CD8-positive, alpha-beta memory T cell (primary cell): ENCODE measurements at regions not wholly inside any gene's neighbourhood (a gene's known extent, or its start where the extent isn't known, plus 50 kb on each side); places are given as distances from the start of the nearest gene placed in this dataset.

Experiments used
- CTCF ChIA-PET: fragments of 350-600 bp; sonication (Branson Sonifier 250); formaldehyde crosslinking; loops from one replicate; lab custom pipeline; 2021; ENCODE audit warnings: antibody characterized with exemption; lab: Charles Lee
- POLR2A ChIA-PET: fragments of 350-600 bp; sonication (Branson Sonifier 250); formaldehyde crosslinking; loops from one replicate; lab custom pipeline; 2021; ENCODE audit warnings: antibody characterized with exemption; lab: Charles Lee
- DNase-seq, 5 donors: peaks; one replicate each; pipeline versions ENCODE4 v3.0.0 to v3.0.0-alpha.2; 2020 to 2022; ENCODE audit warnings: mixed read lengths in 1 of 5
- H3K27ac ChIP-seq: one replicate; pipeline ENCODE4 v1.7.0; 2013; ENCODE audit warnings: low read depth, mild to moderate bottlenecking, low read length, moderate library complexity
- H3K27me3 ChIP-seq: 2 replicates; pipeline ENCODE4 v1.7.0; 2013; ENCODE audit warnings: low read length, mild to moderate bottlenecking; ENCODE audit not compliant: insufficient read depth, poor library complexity, severe bottlenecking
- H3K36me3 ChIP-seq: 2 replicates; pipeline ENCODE4 v1.7.0; 2013; ENCODE audit warnings: mild to moderate bottlenecking, low read length, moderate library complexity; ENCODE audit not compliant: insufficient read depth
- H3K4me1 ChIP-seq: 2 replicates; pipeline ENCODE4 v1.7.0; 2013; ENCODE audit warnings: mild to moderate bottlenecking, low read length, moderate library complexity; ENCODE audit not compliant: insufficient read depth
- H3K4me3 ChIP-seq: 2 replicates; pipeline ENCODE4 v1.7.0; 2013; ENCODE audit warnings: mild to moderate bottlenecking, low read length
- H3K9me3 ChIP-seq: 2 replicates; pipeline ENCODE4 v1.7.0; 2013; ENCODE audit warnings: mild to moderate bottlenecking, low read length
- H3K27ac Mint-ChIP-seq, 8 donors: one replicate each; pipeline ENCODE4 v1.8.0; 2020 to 2021; ENCODE audit warnings: mixed read lengths in 8 of 8, mild to moderate bottlenecking in 6 of 8, inconsistent platforms in 3 of 8, moderate library complexity in 3 of 8
- H3K27me3 Mint-ChIP-seq, 2 donors: one replicate each; pipeline ENCODE4 v1.8.0; 2020 to 2021; ENCODE audit warnings: mixed read lengths in 2 of 2, mild to moderate bottlenecking in 1 of 2, moderate library complexity in 1 of 2
- H3K36me3 Mint-ChIP-seq, 3 donors: one replicate each; pipeline ENCODE4 v1.8.0; 2020 to 2021; ENCODE audit warnings: mixed read lengths in 3 of 3, inconsistent platforms in 1 of 3, mild to moderate bottlenecking in 1 of 3
- H3K4me1 Mint-ChIP-seq, 3 donors: one replicate each; pipeline ENCODE4 v1.8.0; 2020 to 2021; ENCODE audit warnings: mixed read lengths in 3 of 3, inconsistent platforms in 1 of 3, mild to moderate bottlenecking in 1 of 3
- H3K4me3 Mint-ChIP-seq, 7 donors: one replicate each; pipeline ENCODE4 v1.8.0; 2020 to 2021; ENCODE audit warnings: mixed read lengths in 7 of 7, mild to moderate bottlenecking in 6 of 7, moderate library complexity in 4 of 7, inconsistent platforms in 2 of 7
- H3K9me3 Mint-ChIP-seq, 5 donors: one replicate each; pipeline ENCODE4 v1.8.0; 2020 to 2022; ENCODE audit warnings: mixed read lengths in 5 of 5, mild to moderate bottlenecking in 3 of 5, moderate library complexity in 2 of 5, inconsistent platforms in 1 of 5

- H3K27ac ChIP-seq = no peak overlapping the region
- no peaks in the 10 kb centered on the region for H3K36me3 Mint-ChIP-seq
- POLR2A ChIA-PET = no interaction called here
- peaks cover 0 to 9% (median 4%) of the 10 kb centered on the region in 5 donors for H3K9me3 Mint-ChIP-seq
- H3K4me1 ChIP-seq = no peaks in the 10 kb centered on the region
- H3K4me3 Mint-ChIP-seq = no peak overlapping the region
- no peak for DNase-seq
- no peaks in the 10 kb centered on the region for H3K27me3 Mint-ChIP-seq
- no peaks in the 10 kb centered on the region for H3K27me3 ChIP-seq
- no peaks in the 10 kb centered on the region for H3K9me3 ChIP-seq
- CTCF ChIA-PET = no interaction called here
- H3K36me3 ChIP-seq = no peaks in the 10 kb centered on the region
- H3K4me1 Mint-ChIP-seq = no peaks in the 10 kb centered on the region
- no peak overlapping the region for H3K27ac Mint-ChIP-seq
- H3K4me3 ChIP-seq = no peak overlapping the region
These were observed 451.6 kb downstream of the TRHDE start for GRCh38 chr12:72723732-72724131.

GRCh38 chr12:72729451-72730010 is 457.4 kb downstream of the TRHDE start:
- ChIA-PET CTCF (no interaction called here), POLR2A (no interaction called here)
- Histone ChIP-seq H3K9me3 (no peaks in the 10 kb centered on the region), H3K36me3 (no peaks in the 10 kb centered on the region), H3K4me1 (no peaks in the 10 kb centered on the region), H3K27me3 (no peaks in the 10 kb centered on the region), H3K4me3 (no peak overlapping the region), H3K27ac (no peak overlapping the region)
- DNase-seq = no peak
- Mint-ChIP-seq H3K9me3 (peaks cover 0 to 17% (median 3%) of the 10 kb centered on the region in 5 donors), H3K27me3 (no peaks in the 10 kb centered on the region), H3K27ac (no peak overlapping the region), H3K4me3 (no peak overlapping the region), H3K36me3 (no peaks in the 10 kb centered on the region), H3K4me1 (no peaks in the 10 kb centered on the region)

DNA sequence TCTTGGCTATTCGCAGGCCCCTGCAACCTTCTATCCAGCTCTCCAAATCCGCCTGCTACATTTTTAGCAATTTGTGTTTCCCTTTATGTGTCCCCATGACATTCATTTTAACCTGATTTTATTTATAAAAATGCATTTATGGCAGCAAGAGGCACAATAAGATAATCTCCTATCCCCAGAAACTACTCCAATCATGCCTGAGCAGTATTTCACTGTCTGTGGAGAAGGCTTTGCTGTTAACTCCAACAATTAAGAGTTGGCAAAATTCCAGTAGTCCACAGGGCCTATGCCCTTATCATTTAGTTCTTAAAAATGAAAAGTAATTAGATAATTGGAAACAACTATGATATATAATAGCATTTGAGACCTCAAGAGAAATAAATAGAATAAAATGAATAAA is 462.4 kb downstream of the TRHDE start:
- ChIA-PET POLR2A (no interaction called here), CTCF (no interaction called here)
- no peaks in the 10 kb centered on the region for H3K36me3 ChIP-seq
- no peak overlapping the region for H3K4me3 ChIP-seq
- Mint-ChIP-seq H3K27ac (no peak overlapping the region), H3K4me3 (no peak overlapping the region), H3K9me3 (peaks cover 0 to 9% (median 3%) of the 10 kb centered on the region in 5 donors), H3K4me1 (no peaks in the 10 kb centered on the region), H3K36me3 (no peaks in the 10 kb centered on the region), H3K27me3 (no peaks in the 10 kb centered on the region)
- DNase-seq = no peak
- H3K9me3 ChIP-seq = no peaks in the 10 kb centered on the region
- no peak overlapping the region for H3K27ac ChIP-seq
- no peaks in the 10 kb centered on the region for H3K27me3 ChIP-seq
- no peaks in the 10 kb centered on the region for H3K4me1 ChIP-seq

DNA sequence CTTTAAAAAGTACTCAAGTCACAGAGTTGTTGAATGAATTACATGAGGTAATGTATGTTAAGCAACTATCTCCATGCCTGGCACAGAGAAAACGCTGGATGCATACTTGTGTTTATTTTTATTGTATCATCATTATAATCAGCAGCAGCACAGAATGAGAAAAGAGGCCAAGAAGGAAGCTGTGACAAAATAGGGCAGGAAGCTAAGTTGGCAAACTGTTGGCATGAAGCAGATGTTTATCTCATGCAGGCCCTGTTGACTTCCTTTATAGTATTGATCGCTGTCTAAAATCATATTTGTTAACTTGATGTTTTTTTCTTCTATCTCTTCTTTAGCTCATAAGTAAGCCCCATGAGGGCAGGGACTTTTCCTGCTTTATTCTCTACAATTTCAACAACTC is 466.6 kb downstream of the TRHDE start:
- Mint-ChIP-seq H3K36me3 (no peaks in the 10 kb centered on the region), H3K27ac (no peak overlapping the region), H3K9me3 (peaks cover 6 to 17% (median 16%) of the 10 kb centered on the region in 5 donors), H3K4me1 (no peaks in the 10 kb centered on the region), H3K27me3 (no peaks in the 10 kb centered on the region), H3K4me3 (no peak overlapping the region)
- ChIA-PET CTCF (no interaction called here), POLR2A (no interaction called here)
- Histone ChIP-seq H3K4me1 (no peaks in the 10 kb centered on the region), H3K36me3 (no peaks in the 10 kb centered on the region), H3K9me3 (no peaks in the 10 kb centered on the region), H3K4me3 (no peak overlapping the region), H3K27ac (no peak overlapping the region), H3K27me3 (no peaks in the 10 kb centered on the region)
- DNase-seq = no peak

DNA sequence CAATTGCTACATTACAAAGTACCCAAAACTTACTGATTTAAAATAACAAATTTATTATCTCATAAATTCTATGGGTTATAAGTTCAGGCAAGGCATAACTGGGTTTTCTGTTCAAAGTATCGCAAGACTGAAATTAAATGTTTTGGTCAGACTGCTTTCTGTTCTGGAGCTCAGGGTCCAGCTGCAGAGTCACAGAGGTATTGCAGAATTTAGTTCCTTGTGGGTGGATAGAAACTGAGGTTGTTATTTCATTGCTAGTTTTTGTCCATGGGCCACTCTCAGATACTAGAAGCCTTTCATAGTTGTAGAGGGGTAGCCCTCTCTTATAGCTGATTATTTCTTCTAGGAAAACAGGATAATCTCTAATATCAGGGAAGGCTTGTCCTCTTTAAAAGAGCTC is 467.9 kb downstream of the TRHDE start:
- Mint-ChIP-seq H3K4me3 (no peak overlapping the region), H3K27ac (no peak overlapping the region), H3K27me3 (no peaks in the 10 kb centered on the region), H3K36me3 (no peaks in the 10 kb centered on the region), H3K4me1 (no peaks in the 10 kb centered on the region), H3K9me3 (peaks cover 7 to 20% (median 18%) of the 10 kb centered on the region in 5 donors)
- no peak for DNase-seq
- no peak overlapping the region for H3K4me3 ChIP-seq
- H3K36me3 ChIP-seq = no peaks in the 10 kb centered on the region
- CTCF ChIA-PET = no interaction called here
- H3K27ac ChIP-seq = no peak overlapping the region
- H3K27me3 ChIP-seq = no peaks in the 10 kb centered on the region
- H3K9me3 ChIP-seq = no peaks in the 10 kb centered on the region
- no peaks in the 10 kb centered on the region for H3K4me1 ChIP-seq
- POLR2A ChIA-PET = no interaction called here

DNA sequence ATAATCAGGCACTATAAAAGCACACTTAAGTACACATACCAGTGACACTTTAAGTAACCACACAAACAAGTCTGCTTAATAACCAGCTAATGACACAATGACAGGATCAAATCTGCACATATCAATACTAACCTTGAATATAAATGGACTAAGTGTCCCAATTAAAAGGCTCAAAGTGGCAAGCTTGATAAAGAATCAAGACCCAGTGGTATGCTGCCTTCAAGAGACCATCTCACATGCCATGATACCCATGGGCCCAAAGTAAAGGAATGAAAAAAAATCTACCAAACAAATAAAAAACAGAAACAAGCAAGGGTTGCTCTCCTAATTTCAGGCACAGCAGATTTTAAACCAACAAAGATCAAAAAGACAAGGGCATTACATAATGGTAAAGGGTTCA is 470.4 kb downstream of the TRHDE start:
- CTCF ChIA-PET = no interaction called here
- H3K27me3 ChIP-seq = no peaks in the 10 kb centered on the region

DNA sequence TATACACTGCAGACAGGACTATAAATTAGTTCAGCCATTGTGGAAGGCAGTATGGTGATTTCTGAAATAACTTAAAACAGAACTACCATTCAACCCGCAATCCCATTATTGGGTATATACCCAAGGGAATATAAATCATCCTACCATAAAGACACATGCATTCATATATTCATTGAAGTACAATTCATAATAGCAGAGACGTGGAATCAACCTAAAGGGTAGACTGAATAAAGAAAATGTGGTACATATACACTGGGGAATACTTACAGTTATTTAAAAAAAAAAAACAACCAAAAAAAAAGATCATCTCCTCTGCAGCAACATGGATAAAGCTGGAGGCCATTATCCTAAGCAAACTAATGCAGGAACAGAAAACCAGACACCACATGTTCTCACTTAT is 473.9 kb downstream of the TRHDE start:
- Mint-ChIP-seq H3K4me1 (no peaks in the 10 kb centered on the region), H3K27me3 (no peaks in the 10 kb centered on the region), H3K4me3 (no peak overlapping the region), H3K27ac (no peak overlapping the region), H3K36me3 (no peaks in the 10 kb centered on the region), H3K9me3 (peaks cover 4 to 28% (median 18%) of the 10 kb centered on the region in 5 donors)
- Histone ChIP-seq H3K27ac (no peak overlapping the region), H3K4me3 (no peak overlapping the region), H3K27me3 (no peaks in the 10 kb centered on the region), H3K4me1 (no peaks in the 10 kb centered on the region), H3K36me3 (no peaks in the 10 kb centered on the region), H3K9me3 (no peaks in the 10 kb centered on the region)
- ChIA-PET CTCF (no interaction called here), POLR2A (interaction anchor here (0.6 kb wide), 1 partner anchor 1446 kb away, joined by 3 read pairs; no protein-coding TSS in a partner anchor)
- DNase-seq = no peak

More for the DNA sequence above, 470.4 kb downstream of the TRHDE start:
- Mint-ChIP-seq H3K27ac (no peak overlapping the region), H3K27me3 (no peaks in the 10 kb centered on the region), H3K4me1 (no peaks in the 10 kb centered on the region), H3K4me3 (no peak overlapping the region), H3K9me3 (peaks cover 4 to 26% (median 18%) of the 10 kb centered on the region in 5 donors), H3K36me3 (no peaks in the 10 kb centered on the region)
- H3K4me3 ChIP-seq = no peak overlapping the region
- no peaks in the 10 kb centered on the region for H3K9me3 ChIP-seq
- no peaks in the 10 kb centered on the region for H3K36me3 ChIP-seq
- POLR2A ChIA-PET = no interaction called here
- H3K27ac ChIP-seq = no peak overlapping the region
- DNase-seq = no peak
- H3K4me1 ChIP-seq = no peaks in the 10 kb centered on the region

DNA sequence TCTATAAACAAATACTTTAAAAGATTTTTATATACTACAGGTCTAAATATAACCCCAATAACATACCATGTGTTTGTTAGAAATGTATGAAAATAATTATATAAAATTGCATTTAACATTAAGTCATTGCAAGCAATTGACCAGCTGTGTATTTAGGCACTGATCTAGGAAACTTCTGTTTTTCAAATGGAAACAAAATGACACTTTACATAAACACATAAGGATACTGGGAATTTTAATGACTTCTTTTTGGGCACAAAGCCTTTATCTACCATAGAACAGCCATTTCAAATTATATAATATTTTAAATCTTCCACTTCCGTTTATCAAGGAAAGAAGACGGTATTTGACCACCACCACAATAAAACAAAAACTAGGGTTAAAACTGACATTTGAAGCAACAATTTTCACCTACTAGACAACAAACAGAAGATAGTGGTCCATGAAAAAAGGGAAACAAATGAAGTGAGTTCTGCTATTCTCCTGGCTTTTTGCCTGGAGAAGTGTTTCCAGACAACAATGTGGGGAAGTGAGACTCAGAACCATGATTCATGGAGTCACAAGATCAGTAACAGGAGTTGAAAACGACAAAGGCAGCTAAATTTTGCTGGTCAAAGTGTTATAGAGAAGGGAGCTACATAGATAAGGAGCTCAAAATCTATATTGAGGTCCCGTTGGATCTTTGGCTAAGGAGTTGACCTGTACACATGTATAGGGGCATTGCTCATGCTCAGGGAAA is 475.1 kb downstream of the TRHDE start:
- ChIA-PET CTCF (no interaction called here), POLR2A (no interaction called here)
- H3K27me3 ChIP-seq = no peaks in the 10 kb centered on the region
- Mint-ChIP-seq H3K4me1 (no peaks in the 10 kb centered on the region), H3K36me3 (no peaks in the 10 kb centered on the region), H3K27me3 (no peaks in the 10 kb centered on the region), H3K9me3 (peaks cover 0 to 35% (median 9%) of the 10 kb centered on the region in 5 donors), H3K4me3 (no peak overlapping the region), H3K27ac (no peak overlapping the region)
- no peaks in the 10 kb centered on the region for H3K36me3 ChIP-seq
- no peak for DNase-seq
- no peaks in the 10 kb centered on the region for H3K9me3 ChIP-seq
- no peaks in the 10 kb centered on the region for H3K4me1 ChIP-seq
- H3K27ac ChIP-seq = no peak overlapping the region
- no peak overlapping the region for H3K4me3 ChIP-seq
